ENCODE measurements at regions not wholly inside any gene's neighbourhood (a gene's known extent, or its start where the extent isn't known, plus 50 kb on each side); places are given as distances from the start of the nearest gene placed in this dataset.
"Not testable (repeated sequence)": the region's sequence is repeated elsewhere in the genome, so short reads cannot be mapped to it uniquely, and the experiment has no call there.

DNA sequence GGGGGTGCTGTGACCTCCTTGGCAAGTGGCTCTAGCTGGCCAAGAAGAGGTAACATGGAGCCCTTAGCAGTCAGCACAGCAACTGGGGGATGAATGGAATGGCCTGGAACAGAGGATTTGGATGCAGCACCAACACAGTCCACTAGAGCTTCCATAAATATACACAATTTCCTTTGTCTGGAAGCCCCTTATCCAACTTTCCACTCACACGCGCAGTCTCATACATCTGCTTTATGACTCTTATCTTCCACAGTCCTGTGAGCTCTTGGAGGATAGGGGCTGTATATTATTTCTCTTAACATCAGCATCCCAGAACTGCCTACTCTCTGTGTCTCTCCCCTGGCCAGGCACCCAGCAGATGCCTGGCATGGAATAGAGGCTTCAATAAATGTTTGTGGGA, 235.6 kb upstream of the MAF start:
- DNase-seq (ENCODE audit: low read depth, low spot score) = no peak

DNA sequence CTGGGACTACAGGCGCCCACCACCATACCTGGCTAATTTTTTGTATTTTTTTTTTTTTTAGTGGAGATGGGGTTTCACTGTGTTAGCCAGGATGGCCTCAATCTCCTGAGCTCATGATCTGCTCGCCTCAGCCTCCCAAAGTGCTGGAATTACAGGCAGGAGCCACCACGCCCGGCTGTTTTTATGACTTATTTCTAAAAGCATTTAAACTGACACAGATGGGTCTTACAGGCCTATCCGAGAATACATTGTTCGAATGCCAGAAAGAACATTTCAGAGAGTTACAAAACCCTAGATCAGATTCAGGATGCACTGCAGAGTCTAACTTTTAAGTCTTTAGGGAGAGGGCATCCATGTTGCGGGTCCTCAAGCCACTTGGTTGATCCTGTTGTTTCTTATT, 234.7 kb upstream of the MAF start:
- DNase-seq (ENCODE audit: low read depth, low spot score) = no peak

DNA sequence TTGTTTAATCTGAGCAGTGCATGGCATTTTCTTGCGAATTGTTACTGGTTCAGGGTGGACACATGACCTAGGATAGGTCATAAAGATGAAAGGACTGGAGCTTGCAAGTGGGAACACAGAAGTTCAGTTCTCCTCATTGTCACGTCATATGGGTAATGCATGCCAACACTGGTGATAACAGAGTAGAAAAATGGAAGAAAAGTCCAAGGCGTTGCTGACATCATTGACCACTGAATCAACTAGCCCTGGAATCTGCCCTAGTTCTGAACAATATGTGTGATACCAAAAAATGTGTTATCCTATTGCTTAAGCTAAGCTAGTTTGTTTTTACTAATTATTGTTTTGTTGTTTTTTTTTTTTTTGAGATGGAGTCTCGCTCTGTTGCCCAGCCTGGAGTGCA, 234.2 kb upstream of the MAF start:
- no peak for DNase-seq (ENCODE audit: low read depth, low spot score)

DNA sequence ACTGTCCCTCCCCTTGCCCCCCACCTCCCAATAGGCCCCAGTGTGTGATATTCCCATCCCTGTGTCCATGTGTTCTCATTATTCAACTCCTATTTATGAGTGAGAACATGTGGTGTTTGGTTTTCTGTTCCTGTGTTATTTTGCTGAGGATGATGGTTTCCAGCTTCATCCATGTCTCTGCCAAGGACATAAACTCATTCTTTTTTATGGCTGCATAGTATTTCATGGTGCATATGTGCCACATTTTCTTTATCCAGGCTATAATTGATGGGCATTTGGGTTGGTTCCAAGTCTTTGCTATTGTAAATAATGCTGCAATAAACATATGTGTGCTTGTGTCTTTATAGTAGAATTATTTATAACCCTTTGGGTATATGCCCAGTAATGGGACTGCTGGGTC, 233.5 kb upstream of the MAF start:
- DNase-seq (ENCODE audit: low read depth, low spot score) = not testable (repeated sequence)

DNA sequence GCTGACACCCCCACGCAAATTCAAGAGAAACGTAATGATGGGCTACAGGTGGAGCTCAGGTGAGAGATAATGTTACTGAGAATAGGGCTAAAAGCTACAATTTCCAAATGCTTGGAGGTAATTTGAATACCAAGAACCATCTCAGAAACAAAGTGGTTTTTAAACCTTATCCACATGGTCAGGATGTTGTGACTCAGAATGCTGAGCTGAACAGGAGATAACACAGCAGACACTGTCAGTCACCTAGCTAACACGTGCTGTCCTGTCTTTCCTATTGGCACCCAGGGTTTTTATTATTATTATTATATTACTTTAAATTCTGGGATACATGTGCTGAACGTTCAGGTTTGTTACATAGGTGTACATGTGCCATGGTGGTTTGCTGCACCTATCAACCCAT, 233.0 kb upstream of the MAF start:
- DNase-seq (ENCODE audit: low read depth, low spot score) = no peak

DNA sequence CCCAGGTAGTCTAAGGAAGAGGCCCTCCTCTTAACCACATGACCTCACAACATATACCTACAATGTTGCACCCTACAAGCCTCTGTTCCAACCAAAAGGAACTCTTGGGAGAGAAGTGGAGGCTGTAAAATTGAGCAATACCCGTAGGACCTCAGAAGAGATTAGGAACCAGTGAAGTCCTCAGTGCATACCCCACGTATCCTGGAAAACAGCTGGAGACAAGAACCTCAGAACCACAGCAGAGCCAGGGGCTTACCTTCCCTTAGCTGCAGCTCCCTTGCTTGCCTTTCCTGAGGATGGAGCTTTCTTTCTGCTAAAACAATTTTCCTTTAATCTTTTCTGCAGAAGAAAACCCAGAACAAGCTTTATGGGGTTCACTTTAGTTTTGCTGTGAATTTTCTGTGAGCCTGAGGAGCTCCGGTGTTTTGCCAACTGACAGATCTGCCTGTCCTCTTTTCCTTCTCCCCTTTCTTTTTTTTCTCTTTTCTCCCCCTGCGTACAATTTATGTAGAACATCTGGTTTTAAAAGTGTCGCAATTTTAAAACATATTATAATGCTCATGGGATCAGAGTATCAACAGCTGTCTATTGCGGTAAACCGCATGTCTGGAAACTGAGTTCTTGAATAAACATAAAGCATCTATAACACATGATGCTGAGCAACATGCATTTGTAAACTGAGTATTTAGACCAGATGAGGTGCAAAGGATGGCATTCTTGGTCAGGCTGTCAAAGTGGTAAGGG, 226.4 kb upstream of the MAF start:
- no peak for DNase-seq (ENCODE audit: low read depth, low spot score)

DNA sequence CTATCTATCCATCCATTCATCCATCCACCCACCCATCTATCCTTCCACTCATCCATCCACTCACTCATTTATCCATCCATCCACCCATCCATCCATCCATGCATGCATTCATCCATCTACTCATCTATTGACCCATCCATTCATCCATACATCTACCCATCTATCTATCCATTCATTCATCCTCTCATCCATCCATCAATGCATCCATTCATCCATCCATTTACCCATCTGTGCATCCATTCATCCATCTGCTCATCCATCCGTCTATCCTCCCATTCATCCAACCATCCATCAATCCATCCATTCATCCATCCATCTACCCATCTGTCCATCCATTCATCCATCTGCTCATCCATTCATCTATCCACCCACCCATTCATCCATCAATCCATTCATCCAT, 224.5 kb upstream of the MAF start:
- no peak for DNase-seq (ENCODE audit: low read depth, low spot score)

DNA sequence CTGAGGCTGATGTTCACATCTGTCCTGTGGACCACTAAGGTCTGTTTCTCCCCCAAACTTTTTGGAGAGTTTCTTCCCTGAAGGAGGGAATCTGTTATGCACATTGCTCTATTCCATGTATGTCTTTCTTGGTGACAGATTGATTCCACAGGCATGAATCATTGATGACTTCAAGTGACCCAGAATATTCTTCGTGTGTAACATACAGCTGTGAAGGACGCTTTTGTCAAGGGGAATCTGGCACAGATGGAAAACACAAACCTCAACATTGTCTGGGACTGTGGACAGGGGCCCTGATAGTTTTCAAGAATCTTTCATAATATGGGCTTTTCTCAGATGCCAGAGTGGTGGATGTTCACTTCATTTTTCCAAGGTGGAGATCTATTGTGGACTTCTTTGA, 223.1 kb upstream of the MAF start:
- no peak for DNase-seq (ENCODE audit: low read depth, low spot score)

DNA sequence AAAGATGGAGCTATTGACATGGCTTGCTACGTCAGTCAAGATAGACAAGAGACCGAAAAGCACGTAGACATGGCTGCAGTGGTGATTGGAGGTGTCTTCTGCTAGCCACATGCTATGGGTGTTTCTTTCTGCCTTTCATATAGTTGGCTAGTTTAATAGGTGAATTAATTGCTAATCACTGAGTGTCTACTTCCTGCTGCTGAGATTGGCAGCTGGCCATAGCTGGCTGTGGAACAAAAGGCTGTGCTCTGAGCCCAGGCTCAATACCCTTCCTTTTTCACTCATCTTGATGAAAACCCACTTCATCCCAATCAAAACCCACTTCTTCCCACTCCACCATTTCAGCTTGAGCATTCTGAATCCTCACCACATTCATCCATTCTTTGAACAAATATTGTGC, 221.4 kb upstream of the MAF start:
- no peak for DNase-seq (ENCODE audit: low read depth, low spot score)

DNA sequence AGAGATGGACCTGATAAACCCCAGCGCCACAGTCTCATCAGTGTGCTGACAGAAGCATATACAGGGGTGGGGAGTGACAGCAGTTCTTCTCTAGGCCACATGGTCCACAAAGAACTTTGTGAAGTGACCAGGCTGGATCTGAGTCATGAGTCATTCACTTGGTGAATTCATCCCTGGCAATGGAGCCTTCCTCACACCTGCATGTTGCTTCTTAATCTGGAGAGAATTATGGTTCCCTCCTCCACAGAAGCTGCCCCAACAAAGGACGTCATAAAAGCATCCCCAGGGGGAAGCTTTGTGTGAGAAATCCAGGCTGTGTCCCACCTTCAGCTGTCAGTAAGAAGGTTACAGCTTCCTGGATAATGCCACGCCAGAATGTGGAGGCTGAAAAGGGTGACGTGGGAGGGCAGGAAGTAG, 215.6 kb upstream of the MAF start:
- DNase-seq (ENCODE audit: low read depth, low spot score) = no peak

DNA sequence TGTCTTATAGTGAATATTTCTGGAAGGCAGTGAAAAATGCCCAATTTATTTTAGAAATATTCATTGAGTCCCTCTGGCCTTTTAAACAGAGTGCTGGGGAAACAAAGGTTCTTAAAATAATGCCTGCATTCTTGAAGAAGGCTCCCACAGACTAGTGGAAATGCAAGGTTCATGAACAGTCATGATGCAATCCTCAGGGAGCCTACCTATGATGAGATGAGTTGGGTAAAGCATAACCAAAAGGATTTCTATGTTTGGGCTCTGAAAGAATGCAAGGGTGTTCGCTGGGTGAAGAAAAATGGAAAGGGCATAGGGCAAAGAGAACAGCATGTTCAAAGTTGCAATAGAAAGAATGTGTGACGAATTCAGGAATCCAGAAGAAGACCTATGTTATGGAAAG, 214.5 kb upstream of the MAF start:
- no peak for DNase-seq (ENCODE audit: low read depth, low spot score)

DNA sequence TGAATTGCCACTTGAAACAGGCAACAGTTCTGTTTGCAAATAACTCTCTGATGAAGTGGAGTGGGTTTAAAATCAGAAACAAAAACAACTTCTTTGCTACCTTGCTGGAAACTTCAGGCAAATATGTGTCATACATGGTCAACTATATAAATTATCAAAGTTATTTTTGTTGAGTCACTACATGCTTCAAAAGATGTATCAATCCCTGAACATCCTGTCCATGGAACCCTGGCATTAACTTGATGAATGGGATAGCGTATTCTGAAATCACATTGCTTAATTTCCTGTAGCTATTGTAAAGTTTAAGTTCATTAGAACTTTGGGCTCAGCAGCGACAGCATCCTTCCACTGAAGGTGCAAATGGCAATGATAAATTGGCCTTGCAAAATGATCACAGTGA, 213.6 kb upstream of the MAF start:
- DNase-seq (ENCODE audit: low read depth, low spot score) = no peak

DNA sequence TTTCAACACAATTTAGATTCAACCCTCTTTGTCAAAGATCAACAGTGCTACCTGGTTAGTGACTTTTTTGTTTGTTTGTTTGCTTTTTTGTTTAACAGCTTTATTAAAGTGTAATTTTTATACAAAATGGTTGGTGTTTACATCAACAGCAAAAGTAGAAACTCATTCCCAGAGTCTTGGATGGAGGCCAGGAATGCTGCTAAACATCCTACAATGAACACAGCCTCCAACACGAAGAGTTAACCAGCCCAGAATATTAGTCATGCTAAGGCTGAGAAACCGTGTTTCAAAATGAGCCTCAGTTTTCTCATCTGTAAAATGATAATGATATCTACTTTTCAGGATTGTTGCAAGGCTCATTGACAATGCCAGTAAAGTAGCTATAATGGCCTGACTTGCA, 211.0 kb upstream of the MAF start:
- no peak for DNase-seq (ENCODE audit: low read depth, low spot score)

DNA sequence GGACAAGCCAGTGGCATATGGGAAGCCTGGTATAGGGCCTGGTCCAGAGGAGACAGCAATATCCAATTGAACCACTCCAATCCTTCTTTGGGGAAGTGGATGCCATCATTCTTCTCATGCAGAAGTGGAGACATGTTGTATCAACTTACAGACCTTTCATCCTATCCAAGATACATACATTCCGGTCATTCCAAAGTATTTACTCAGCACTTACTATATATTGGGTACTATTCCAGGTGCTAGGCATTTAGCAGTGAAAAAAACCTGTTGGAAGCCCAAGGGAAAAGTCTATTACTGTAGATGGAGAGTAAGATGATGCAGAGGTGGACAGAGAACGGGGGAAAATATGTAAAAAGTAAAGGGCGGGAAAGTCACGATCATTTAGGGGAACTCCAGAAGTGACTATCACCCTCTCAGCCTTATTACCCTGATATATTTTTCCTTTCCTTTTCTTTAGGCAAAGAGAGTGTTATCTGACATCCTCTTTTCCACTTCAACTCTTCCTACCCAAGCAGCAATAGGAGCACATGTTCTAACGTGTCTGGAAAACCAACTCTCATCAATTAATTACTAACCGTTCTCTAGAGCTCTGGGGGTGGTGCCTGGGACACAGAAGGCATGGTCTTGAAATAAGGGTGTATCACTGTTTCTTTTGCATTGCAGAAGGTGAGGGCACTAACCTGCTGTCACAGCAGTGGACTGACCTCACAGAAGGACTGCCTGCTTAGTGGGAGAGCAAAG, 210.1 kb upstream of the MAF start:
- no peak for DNase-seq (ENCODE audit: low read depth, low spot score)

DNA sequence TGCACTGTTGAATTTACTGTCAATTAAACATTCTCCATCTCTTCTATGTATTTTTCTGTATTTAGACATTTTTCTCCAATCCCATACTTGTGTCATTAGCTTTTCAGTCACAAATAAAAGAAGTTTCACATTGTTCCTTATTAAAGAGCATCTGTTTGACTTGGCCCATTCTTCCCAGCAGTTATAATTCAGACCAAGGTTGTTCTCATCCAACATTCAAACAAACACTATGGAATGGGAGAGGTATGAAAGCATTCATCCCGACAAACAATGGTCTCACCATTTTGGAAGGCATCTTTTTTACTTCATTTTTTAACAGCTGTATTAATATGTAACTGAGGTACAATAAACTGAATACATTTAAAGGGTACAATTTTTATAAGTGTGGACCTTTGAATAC, 208.8 kb upstream of the MAF start:
- no peak for DNase-seq (ENCODE audit: low read depth, low spot score)

DNA sequence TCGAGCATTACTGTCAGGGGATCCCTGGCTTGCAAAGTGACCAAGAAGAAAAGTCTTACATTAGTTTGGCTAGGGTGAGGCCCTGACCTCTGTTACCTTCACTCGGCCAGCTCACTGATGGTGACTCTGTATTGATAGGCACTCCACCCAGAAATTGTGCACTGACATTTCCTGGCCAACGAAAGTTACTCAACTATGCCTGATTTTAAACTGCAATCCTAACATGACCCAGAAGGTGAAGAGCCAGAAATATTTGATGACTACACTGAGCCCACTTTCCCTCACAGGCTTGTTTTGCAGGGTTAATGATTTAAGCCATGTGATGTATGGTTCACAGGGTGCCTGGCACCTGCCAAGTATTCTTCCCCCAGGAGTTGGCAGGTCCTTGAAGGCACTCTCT, 208.2 kb upstream of the MAF start:
- no peak for DNase-seq (ENCODE audit: low read depth, low spot score)

DNA sequence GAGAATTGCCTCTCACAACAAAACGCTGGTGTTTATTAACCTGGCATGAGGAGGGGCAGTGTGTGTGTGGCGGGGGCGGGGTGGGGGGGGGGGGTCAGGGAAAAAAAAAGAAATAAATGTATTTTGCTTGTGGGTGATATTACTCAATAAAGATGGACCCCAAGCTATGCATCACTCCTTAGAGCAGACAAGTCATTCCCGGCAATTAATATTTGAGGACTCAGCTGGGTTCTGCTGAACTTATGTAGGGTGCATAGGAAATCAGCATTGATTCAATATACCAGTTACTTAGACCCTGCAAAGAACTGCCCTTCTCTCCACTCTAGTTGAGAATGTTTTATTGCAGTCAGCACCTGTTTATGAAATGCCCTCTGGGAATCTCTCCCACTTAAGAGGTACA, 206.2 kb upstream of the MAF start:
- no peak for DNase-seq (ENCODE audit: low read depth, low spot score)

DNA sequence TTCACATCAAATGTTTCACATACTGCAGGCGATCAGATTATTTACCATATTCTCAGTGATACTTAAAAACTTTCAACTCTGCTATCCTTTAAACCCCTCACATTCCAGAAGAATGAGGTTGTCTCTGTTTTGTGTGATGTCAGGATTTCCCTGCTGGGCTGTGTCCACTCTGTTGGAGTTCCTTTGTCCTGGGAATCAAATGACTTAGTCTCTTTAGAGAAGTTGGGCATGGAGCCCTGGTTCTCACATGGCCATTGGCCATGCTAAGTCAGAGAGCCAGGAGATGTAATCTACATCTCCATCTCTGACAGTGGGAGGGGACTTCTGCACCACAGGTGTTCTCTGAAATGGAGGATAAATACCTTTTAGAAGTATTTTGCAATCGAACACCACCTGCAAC, 205.1 kb upstream of the MAF start:
- DNase-seq (ENCODE audit: low read depth, low spot score) = no peak

DNA sequence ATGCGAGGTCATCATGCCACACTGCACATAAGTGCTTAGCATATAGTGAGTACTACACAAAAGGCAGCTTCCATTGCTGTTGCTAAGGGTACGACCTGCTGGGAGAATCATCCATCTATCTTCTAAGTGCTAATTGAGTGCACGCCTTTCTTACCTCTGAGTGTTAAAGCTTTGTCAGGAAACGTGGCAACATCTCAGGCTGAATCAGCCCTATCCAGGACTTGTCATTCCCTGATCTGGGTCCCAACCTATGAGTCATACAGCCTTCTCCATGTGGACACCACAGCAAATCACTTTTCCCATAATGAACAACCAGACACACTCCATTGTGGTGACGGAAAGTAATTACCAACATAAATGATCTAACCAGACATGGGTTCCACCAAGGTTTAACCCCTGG, 201.1 kb upstream of the MAF start:
- no peak for DNase-seq (ENCODE audit: low read depth, low spot score)

DNA sequence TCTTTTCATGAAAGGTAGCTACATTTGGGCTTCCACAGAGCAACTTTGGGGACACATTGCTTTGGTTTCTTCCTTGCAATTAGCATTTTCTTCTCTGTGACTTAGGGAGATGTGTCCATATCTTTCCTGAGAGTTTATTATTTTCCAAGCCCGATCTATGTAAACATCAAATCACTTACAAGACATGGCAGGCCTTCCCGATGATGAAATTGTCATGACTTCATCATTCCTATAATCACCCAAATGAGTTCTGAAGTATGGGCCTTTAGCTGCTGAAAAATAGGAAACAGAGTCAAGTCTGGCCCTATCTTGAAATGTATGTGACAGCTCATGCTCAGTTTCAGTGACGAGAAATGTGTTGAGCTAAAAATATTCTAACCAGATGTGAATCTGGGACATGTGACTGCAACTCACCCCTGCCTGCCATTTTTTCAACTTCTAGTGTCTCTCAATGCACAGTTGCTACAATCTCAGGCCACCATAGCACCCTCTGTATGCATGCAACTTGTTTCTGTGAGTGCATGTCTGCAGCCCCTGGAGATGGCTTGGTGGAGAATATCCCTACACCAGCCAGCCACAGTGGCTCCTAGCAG, 199.6 kb upstream of the MAF start:
- DNase-seq (ENCODE audit: low read depth, low spot score) = no peak

DNA sequence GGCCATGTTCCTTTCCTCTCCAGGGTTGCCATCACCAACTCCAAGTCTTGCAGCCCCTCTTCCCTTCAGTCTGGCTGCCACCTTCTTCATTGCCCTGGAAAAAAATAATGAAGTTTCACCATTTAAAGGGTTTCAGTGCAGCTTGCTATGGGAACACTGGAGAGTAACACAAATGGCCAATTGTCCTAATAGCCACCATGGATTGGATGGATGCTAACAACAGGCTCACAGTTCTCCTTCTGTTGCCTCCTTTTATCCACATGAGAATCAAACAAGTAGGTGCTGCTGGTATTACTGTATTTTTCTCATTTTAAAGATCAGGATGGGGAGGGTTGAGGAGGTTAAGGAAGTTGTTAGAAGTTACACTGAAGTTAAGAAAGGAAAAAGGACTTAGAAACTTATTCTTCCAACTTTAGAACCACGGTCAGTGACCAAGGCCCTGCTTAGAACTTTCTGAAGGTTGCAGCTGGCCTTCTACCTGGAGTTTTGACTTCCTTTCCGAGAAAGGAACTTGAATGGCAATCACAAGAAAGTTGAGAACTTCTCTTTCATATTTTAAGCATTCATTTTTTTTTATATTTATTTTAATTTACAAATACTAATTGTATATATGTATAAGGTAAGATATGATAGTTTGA, 198.0 kb upstream of the MAF start:
- no peak for DNase-seq (ENCODE audit: low read depth, low spot score)

DNA sequence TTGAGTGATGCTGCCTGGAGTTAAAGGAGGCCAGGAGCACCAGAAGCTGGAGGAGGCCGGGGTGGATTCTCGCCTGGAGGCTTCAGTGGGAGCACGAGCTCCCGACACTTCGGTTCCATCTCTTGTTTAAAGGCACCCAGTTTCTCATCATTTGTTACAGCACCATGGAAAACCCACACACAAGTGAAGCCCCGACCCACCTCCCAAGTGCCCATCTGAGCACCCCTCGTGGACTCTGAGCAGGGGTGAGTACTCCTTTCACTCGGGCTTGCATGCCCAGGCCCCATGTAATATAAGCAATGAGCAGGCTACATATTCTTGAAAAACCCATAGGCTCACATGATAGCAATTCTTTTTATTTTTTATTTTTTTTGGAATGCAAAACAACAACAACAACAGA, 196.9 kb upstream of the MAF start:
- DNase-seq (ENCODE audit: low read depth, low spot score) = no peak

DNA sequence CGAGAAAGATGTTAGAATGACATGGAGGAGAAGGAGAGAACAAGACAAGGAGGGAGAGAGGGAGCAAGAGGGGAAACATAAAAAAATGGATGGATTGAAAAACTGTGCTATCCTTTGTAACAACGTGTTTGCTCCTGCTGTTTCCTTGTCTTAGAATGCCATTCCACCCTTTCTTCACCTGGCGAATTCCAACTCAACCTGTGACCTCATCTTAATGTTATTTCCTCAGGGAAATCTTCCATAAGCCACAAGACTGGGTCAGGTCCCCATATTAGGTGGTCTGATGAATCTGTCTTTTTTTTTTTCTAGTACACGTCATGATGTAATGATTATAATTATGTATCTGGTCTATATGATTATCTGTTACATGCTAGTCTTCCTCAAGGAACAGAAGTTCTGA, 195.0 kb upstream of the MAF start:
- DNase-seq (ENCODE audit: low read depth, low spot score) = no peak
